Transverse colon (tissue), 4 donors: ENCODE measurements at regions not wholly inside any gene's neighbourhood (a gene's known extent, or its start where the extent isn't known, plus 50 kb on each side); places are given as distances from the start of the nearest gene placed in this dataset.

Experiments
- DNase-seq: peaks from one replicate; pipeline ENCODE4 v3.0.0-alpha.2; 2019
- H3K27ac ChIP-seq, 4 donors: fragments of 200-600 bp; sonication (generic); 2 replicates each; pipeline ENCODE4 v1.5.1; 2016 to 2018; ENCODE audit warnings: inconsistent platforms in 4 of 4
- H3K27me3 ChIP-seq: fragments of 200-600 bp; sonication (generic); 2 replicates; pipeline ENCODE4 v1.5.1; 2017; ENCODE audit warnings: inconsistent platforms
- H3K36me3 ChIP-seq, 4 donors: fragments of 200-600 bp; sonication (generic); 2 replicates each; pipeline ENCODE4 v1.5.1; 2017 to 2019; ENCODE audit warnings: inconsistent platforms in 4 of 4
- H3K4me1 ChIP-seq, 4 donors: fragments of 200-600 bp; sonication (generic); 2 replicates each; pipeline ENCODE4 v1.5.1; 2017 to 2020; ENCODE audit warnings: inconsistent platforms in 4 of 4
- H3K4me3 ChIP-seq, 4 donors: fragments of 200-600 bp; sonication (generic); 1 replicate in 1 of 4; 2 replicates in 3 of 4; pipeline versions ENCODE4 v1.5.1 to v1.6.1; 2017 to 2019; ENCODE audit warnings: inconsistent platforms in 4 of 4
- H3K9me3 ChIP-seq, 2 donors: fragments of 200-600 bp; sonication (generic); 2 replicates each; pipeline ENCODE4 v1.5.1; 2017 to 2019; ENCODE audit warnings: inconsistent platforms in 2 of 2
- CTCF ChIP-seq, 5 experiments: fragments of 200-600 bp in 3 of 5; fragments of 450-650 bp in 2 of 5; sonication (generic) in 3 of 5; IDR thresholded peaks; 1 replicate in 2 of 5; 2 replicates in 3 of 5; pipeline ENCODE4 v1.5.1; 2016 to 2017; ENCODE audit warnings: antibody characterized with exemption in 5 of 5, inconsistent platforms in 3 of 5, mild to moderate bottlenecking in 2 of 5, moderate library complexity in 1 of 5
- EP300 ChIP-seq: sonication (generic); formaldehyde crosslinking; IDR thresholded peaks from one replicate; pipeline ENCODE4 v1.6.1; 2017; ENCODE audit warnings: antibody characterized with exemption, low read depth
- POLR2A ChIP-seq: fragments of 450-650 bp; IDR thresholded peaks from one replicate; pipeline ENCODE4 v1.6.1; 2016; ENCODE audit warnings: antibody characterized with exemption, mild to moderate bottlenecking, moderate library complexity
- POLR2AphosphoS5 ChIP-seq, 3 donors: sonication (generic); formaldehyde crosslinking; IDR thresholded peaks; one replicate each; pipeline ENCODE4 v1.6.1; 2016; ENCODE audit warnings: antibody characterized with exemption in 3 of 3
- WGBS, 2 donors: methylation state at CpG; one replicate each; pipeline ENCODE4 v1.1.5; 2018; ENCODE audit warnings: low coverage in 1 of 2; 5-methylcytosine and 5-hydroxymethylcytosine counted together
- in situ Hi-C, 4 donors: fragments of 200-750 bp; cut with MboI; loops; one replicate each; pipeline versions ENCODE4 v1.15.0 to v1.15.1; 2017; ENCODE audit warnings: low sequenced_read_pairs in 3 of 4, low pct_ligation_motif_present in 1 of 4, low pct_unique_long_range_greater_than_20kb in 1 of 4
- intact Hi-C: fragments of 100-400 bp; cut with DNase I; formaldehyde crosslinking; loops from one replicate; pipeline ENCODE4 v1.15.1; 2023; ENCODE audit warnings: low total_unique reads

DNA sequence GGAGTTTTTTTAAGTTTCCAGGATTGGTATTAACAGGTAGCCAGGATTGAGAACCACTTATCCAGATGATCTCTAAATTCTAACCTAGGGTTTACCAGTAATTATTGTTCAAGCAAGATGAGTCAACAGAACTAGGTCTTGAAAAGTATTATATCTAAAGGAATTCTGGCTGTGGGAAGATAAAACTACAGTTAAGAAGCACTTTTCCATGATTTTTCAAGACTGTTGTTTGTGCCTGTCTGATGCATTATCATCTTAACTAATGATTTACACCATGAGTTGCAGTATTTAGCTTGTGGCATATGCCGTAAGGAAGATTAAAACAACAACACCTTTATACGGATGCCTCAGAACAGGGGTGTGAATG is 142.2 kb upstream of the CCDC68 start:
- H3K4me3 ChIP-seq, result no peak overlapping the region
- H3K36me3 ChIP-seq, result no peaks in the 10 kb centered on the region
- TF ChIP-seq EP300 (no peak), CTCF (IDR thresholded peaks at IDR 0.05) (no peak), POLR2AphosphoS5 (IDR thresholded peaks at IDR 0.05) (no peak), POLR2A (no peak)
- peaks cover 0 to 9% (median 4%) of the 10 kb centered on the region in 4 donors for H3K4me1 ChIP-seq
- H3K27ac ChIP-seq, result no peak overlapping the region
- in situ Hi-C loops (loop anchor here in 1 of 4 donors (25.0 kb wide), 1 partner anchor 89 kb away; no protein-coding TSS in a partner anchor), intact Hi-C loops (no loop called here)
- no peaks in the 10 kb centered on the region for H3K27me3 ChIP-seq
- no peaks in the 10 kb centered on the region for H3K9me3 ChIP-seq
- no peak for DNase-seq
- WGBS, 2 donors, result 93 to 100% methylated on average over 2 of the region's 2 CpGs

DNA sequence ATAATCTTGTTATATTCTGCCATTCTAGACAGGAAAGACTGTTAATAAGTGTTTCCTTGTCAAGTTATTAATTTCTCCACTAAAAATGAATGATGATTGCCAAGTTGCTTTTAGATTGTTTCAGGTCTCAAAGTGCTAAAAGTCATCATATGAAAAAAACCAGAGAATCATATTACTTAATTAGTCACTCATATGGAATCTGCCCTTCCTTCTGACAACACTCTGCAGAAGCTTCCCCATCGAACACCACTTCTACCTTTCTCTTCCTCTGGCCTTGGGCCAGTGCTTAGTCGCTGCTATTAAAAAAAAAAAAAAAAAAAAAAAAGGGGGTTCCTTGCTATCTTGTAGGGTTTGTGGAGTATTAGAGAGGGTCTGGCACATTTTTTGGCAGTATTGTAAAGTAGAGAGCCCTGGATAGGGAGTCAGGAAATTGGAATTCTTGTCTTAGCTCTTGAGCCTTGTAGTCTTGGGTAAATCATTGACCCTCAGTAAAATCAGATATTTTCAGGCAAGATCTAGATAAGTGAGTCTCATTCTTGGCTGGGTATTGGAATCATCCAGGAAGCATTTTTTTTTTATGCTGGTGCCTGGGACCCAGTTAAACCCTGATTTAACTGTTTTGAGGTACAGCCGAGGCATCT is 141.7 kb upstream of the CCDC68 start:
- no peaks in the 10 kb centered on the region for H3K27me3 ChIP-seq
- H3K36me3 ChIP-seq, result no peaks in the 10 kb centered on the region
- intact Hi-C loops, result no loop called here
- no peak for DNase-seq
- no peak overlapping the region for H3K27ac ChIP-seq
- in situ Hi-C loops, result loop anchor here in 1 of 4 donors (25.0 kb wide), 1 partner anchor 89 kb away; no protein-coding TSS in a partner anchor
- WGBS, 2 donors, result 40 to 50% methylated on average over 2 to 3 of the region's 3 CpGs
- peaks cover 0 to 9% (median 4%) of the 10 kb centered on the region in 4 donors for H3K4me1 ChIP-seq
- H3K9me3 ChIP-seq, result no peaks in the 10 kb centered on the region
- H3K4me3 ChIP-seq, result no peak overlapping the region
- TF ChIP-seq POLR2A (no peak), EP300 (no peak), CTCF (IDR thresholded peaks at IDR 0.05) (no peak), POLR2AphosphoS5 (IDR thresholded peaks at IDR 0.05) (no peak)

GRCh38 chr18:55097456-55098170 is 138.4 kb upstream of the CCDC68 start:
- TF ChIP-seq EP300, result no peak
- no peak for TF ChIP-seq POLR2AphosphoS5 (IDR thresholded peaks at IDR 0.05)
- TF ChIP-seq POLR2A, result no peak
- no peak for TF ChIP-seq CTCF (IDR thresholded peaks at IDR 0.05)
- no peak for DNase-seq
- no peaks in the 10 kb centered on the region for H3K9me3 ChIP-seq

DNA sequence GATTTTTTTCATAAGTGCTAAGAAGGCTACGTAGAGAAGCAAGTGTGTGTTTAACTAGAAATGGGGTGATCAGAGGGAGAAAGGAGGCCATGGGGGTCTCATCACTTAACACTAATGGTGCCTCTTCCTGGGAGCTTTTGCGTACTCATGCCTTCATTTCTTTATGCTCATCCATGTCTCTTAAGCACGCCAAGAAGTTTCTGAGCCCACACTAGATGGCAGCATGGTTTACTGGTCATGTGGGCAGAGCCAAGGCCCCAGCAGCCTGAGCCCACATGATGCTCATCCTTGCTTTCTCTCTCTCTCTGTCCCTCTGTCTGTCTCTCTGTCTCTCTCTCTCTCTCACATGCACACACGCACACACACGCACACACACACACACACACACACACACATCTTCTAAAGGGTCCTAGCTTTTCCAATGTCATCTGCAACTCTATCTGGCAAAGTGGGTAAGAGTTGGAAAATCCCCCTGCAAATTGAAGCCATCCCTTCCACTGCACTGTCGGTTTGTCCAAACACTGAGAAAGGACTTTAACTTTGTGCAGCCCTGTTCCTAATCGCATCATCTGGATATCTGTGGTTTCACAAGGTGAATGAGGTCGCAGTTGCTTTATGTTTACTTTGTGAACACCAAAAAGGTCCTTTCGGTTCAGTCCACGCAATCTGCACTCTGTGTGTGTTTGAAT is 137.1 kb upstream of the CCDC68 start:
- in situ Hi-C loops, result no loop called here
- TF ChIP-seq CTCF (IDR thresholded peaks at IDR 0.05) (peak in 3 of 5 experiments; percentile 7 to 14 (median 13)), POLR2AphosphoS5 (IDR thresholded peaks at IDR 0.05) (no peak), EP300 (no peak), POLR2A (no peak)

More at GRCh38 chr18:55097456-55098170, 138.4 kb upstream of the CCDC68 start:
- WGBS, 2 donors, result 63 to 77% methylated on average over 5 to 9 of the region's 9 CpGs
- Histone ChIP-seq H3K27ac (no peak overlapping the region), H3K27me3 (no peaks in the 10 kb centered on the region), H3K4me1 (peaks cover 0 to 19% (median 4%) of the 10 kb centered on the region in 4 donors), H3K36me3 (no peaks in the 10 kb centered on the region), H3K4me3 (no peak overlapping the region)
- in situ Hi-C loops (no loop called here), intact Hi-C loops (no loop called here)

More for the DNA sequence above, 137.1 kb upstream of the CCDC68 start:
- peaks cover 0 to 19% (median 4%) of the 10 kb centered on the region in 4 donors for H3K4me1 ChIP-seq
- H3K9me3 ChIP-seq, result no peaks in the 10 kb centered on the region
- H3K36me3 ChIP-seq, result no peaks in the 10 kb centered on the region
- intact Hi-C loops, result no loop called here
- 75 to 80% methylated on average over 7 to 10 of the region's 10 CpGs for WGBS, 2 donors
- H3K27ac ChIP-seq, result no peak overlapping the region
- peak; percentile 10 for DNase-seq
- H3K27me3 ChIP-seq, result no peaks in the 10 kb centered on the region
- H3K4me3 ChIP-seq, result no peak overlapping the region
